Activated T-helper 2 cell treated with anti-CD3 and anti-CD28 coated beads, Interferon-gamma antibody, Interleukin-2, Interleukin-4, amounts not matched to agents 10 μg/mL and 5 μg/mL and 100 μg/mL, durations not matched to agents 14 hours and 24 hours and 36 hours (primary cell): ENCODE measurements at regions not wholly inside any gene's neighbourhood (a gene's known extent, or its start where the extent isn't known, plus 50 kb on each side); places are given as distances from the start of the nearest gene placed in this dataset.
"Not testable (repeated sequence)": the region's sequence is repeated elsewhere in the genome, so short reads cannot be mapped to it uniquely, and the experiment has no call there.

Experiments
- DNase-seq: peaks from one replicate; pipeline ENCODE4 v3.0.0; 2021; ENCODE audit warnings: low spot score
- H3K27ac Mint-ChIP-seq: one replicate; pipeline ENCODE4 v1.8.0; 2021; ENCODE audit warnings: mixed read lengths
- H3K27me3 Mint-ChIP-seq: one replicate; pipeline ENCODE4 v1.8.0; 2021; ENCODE audit warnings: low read depth, mixed read lengths
- H3K36me3 Mint-ChIP-seq: one replicate; pipeline ENCODE4 v1.8.0; 2021; ENCODE audit warnings: low read depth, mixed read lengths
- H3K4me1 Mint-ChIP-seq: one replicate; pipeline ENCODE4 v1.8.0; 2021; ENCODE audit warnings: low read depth, mixed read lengths
- H3K4me3 Mint-ChIP-seq: one replicate; pipeline ENCODE4 v1.8.0; 2021; ENCODE audit warnings: low read depth, mild to moderate bottlenecking, moderate library complexity, mixed read lengths
- H3K9me3 Mint-ChIP-seq: one replicate; pipeline ENCODE4 v1.8.0; 2021; ENCODE audit warnings: mixed read lengths
- intact Hi-C: fragments of 100-400 bp; cut with micrococcal nuclease; formaldehyde crosslinking; loops from one replicate; pipeline ENCODE4 v1.15.1; 2023

DNA sequence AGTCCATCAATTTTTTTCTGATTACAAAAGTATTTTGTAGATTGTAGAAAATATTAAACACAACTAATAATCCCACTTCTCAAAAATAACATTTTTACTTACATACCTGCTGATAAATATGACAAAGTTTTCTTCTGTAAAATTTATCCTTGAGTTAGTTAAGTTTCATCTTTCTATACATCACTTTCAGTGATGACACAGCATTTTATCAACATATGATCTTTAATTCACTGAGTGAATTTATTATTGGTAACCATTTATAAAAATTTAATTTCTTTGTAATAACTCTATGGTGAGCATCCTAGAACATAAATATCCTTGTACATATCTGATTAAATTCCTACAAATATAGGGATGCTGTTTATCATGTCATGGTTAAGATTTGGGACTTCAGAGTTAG is 385.0 kb upstream of the SLC35B3 start:
- H3K27me3 Mint-ChIP-seq: no peaks in the 10 kb centered on the region
- no peak for DNase-seq
- H3K9me3 Mint-ChIP-seq: no peaks in the 10 kb centered on the region
- H3K27ac Mint-ChIP-seq: no peak overlapping the region
- no peaks in the 10 kb centered on the region for H3K36me3 Mint-ChIP-seq
- H3K4me3 Mint-ChIP-seq: no peak overlapping the region
- H3K4me1 Mint-ChIP-seq: no peaks in the 10 kb centered on the region
- intact Hi-C loops: no loop called here

DNA sequence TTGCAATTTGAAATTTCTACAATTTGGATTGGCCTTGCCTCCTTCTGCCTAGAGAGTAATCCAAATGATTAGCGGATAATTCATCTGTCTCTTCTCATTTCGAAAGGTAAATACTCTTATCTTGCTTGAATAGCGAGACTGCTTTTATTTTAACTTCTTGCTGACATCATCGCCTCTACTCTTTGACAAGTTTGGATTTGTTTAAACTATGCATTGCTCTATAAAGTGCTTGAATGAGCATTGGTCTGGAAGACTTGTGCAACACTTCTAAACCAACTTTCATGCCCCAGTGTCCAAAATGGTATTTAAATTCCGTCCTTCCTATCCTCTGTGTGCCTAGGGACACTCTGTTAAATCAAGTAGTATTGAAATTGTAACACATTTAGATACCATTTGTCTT is 384.1 kb upstream of the SLC35B3 start:
- no peak overlapping the region for H3K27ac Mint-ChIP-seq
- H3K36me3 Mint-ChIP-seq: no peaks in the 10 kb centered on the region
- no peaks in the 10 kb centered on the region for H3K9me3 Mint-ChIP-seq
- H3K4me3 Mint-ChIP-seq: no peak overlapping the region
- intact Hi-C loops: no loop called here
- no peaks in the 10 kb centered on the region for H3K27me3 Mint-ChIP-seq
- no peak for DNase-seq
- H3K4me1 Mint-ChIP-seq: no peaks in the 10 kb centered on the region

DNA sequence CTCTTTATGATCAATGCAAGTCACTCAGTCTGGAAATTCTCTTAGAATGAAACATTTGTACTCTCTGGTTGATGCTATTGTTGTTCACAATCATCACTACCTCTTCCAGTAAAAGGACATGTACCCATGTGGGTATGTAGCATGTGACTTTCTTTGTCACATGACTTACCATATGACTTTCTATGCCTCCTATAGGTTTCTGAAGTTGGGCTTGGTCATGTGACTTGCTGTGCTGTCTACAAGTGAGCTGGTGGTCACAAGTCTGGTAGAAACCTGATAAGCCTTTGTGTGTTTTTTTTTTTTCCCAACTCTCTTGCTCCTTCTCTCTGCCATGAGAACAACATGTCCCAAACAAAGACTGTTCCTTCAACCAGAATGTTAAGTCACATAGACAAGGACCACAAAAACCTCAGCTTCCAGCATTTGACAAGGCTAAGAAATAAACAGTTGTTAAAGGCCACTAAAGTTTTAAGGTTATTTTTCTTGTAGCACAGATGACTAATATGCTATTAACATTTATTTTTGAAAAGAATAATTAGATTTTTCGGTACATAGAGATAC is 379.2 kb upstream of the SLC35B3 start:
- no peaks in the 10 kb centered on the region for H3K27me3 Mint-ChIP-seq
- H3K9me3 Mint-ChIP-seq: no peaks in the 10 kb centered on the region
- intact Hi-C loops: no loop called here
- H3K4me1 Mint-ChIP-seq: no peaks in the 10 kb centered on the region
- no peak overlapping the region for H3K4me3 Mint-ChIP-seq
- no peak overlapping the region for H3K27ac Mint-ChIP-seq
- no peaks in the 10 kb centered on the region for H3K36me3 Mint-ChIP-seq
- DNase-seq: no peak

DNA sequence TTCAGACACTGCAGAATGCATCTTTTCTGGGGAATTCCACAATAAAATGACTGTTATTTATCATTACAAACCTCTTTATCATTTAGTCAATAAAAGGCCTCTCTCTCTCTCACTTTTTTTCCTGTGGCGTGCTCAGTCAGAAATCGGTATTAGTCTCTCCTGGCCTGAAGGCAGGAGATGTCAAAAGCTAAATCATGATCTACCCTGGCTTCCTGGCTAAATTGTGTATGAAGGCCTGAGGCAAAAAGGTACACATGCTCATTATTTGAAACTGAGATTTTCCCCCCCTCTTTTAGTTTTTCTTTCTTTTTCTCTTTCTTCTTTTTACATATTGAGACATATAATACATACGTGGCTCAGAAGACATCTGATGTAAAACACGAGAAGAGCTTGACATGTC is 375.0 kb upstream of the SLC35B3 start:
- intact Hi-C loops: no loop called here
- DNase-seq: no peak
- Mint-ChIP-seq H3K9me3 (no peaks in the 10 kb centered on the region), H3K4me3 (no peak overlapping the region), H3K36me3 (no peaks in the 10 kb centered on the region), H3K27ac (no peak overlapping the region), H3K4me1 (no peaks in the 10 kb centered on the region), H3K27me3 (no peaks in the 10 kb centered on the region)

DNA sequence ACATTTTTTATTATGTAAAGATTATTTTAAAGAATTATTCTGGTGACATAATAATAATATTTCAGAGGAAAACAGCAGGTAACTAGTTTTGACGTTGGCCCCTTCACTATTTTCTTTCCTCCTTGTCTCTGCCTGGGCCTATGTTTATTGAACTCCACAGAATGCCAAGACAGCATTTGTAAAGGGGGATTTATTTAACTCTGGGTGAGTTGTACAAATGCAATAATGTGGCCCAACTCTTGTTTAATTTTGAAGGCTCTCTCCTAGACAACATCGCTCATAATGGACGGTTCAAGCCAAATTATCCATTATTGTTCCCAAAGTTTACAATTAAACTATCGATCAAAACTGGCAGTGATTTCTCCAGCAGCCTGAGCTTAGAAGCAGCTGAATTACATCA is 374.3 kb upstream of the SLC35B3 start:
- intact Hi-C loops: no loop called here
- H3K4me3 Mint-ChIP-seq: no peak overlapping the region
- no peaks in the 10 kb centered on the region for H3K36me3 Mint-ChIP-seq
- H3K9me3 Mint-ChIP-seq: no peaks in the 10 kb centered on the region
- H3K27ac Mint-ChIP-seq: no peak overlapping the region
- DNase-seq: no peak
- H3K4me1 Mint-ChIP-seq: no peaks in the 10 kb centered on the region
- no peaks in the 10 kb centered on the region for H3K27me3 Mint-ChIP-seq

DNA sequence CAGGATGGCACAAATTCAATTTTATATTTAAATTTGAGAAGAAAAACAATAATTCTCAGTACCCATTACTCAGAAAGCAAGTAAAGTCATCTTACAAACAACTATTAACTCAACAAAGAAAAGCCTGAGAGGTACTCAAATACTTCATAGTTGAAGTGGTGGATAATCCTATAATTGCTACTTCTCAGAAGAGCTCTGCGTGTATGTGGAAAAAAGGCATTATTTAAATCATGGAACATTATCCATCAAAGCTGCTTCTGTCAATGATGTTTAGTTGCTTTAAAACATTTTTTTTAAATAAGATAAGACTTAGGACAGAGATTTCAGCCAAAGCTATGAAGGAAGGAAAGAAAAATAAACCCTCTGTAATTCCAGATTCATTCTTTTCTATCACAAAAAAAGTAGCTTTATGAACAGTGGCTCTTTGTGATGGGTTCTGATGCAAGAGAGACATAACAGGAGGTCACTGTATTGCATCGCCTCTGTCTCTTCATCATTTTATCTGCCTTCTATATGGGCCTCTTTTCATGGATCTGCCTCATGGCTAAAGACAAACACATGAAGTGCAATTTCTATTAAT is 367.9 kb upstream of the SLC35B3 start:
- Mint-ChIP-seq H3K9me3 (no peaks in the 10 kb centered on the region), H3K4me3 (no peak overlapping the region), H3K4me1 (no peaks in the 10 kb centered on the region), H3K36me3 (no peaks in the 10 kb centered on the region), H3K27ac (no peak overlapping the region), H3K27me3 (no peaks in the 10 kb centered on the region)
- intact Hi-C loops: no loop called here
- DNase-seq: no peak

DNA sequence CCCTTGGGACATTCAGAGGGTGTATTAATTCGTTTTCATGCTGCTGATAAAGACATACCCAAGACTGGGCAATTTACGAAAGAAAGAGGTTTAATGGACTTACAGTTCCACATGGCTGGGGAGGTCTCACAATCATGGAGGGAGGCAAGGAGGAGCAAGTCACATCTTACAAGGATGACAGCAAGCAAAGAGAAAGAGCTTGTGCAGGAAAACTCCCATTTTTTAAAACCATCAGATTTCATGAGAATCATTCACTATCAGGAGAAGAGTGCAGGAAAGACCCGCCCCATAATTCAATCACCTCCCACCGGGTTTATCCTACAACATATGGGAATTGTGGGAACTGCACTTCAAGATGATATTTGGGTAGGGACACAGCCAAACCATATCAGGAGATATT is 367.1 kb upstream of the SLC35B3 start:
- H3K4me3 Mint-ChIP-seq, DNase-seq, H3K4me1 Mint-ChIP-seq, H3K27me3 Mint-ChIP-seq, H3K9me3 Mint-ChIP-seq, H3K36me3 Mint-ChIP-seq, H3K27ac Mint-ChIP-seq, intact Hi-C loops: not testable (repeated sequence)

DNA sequence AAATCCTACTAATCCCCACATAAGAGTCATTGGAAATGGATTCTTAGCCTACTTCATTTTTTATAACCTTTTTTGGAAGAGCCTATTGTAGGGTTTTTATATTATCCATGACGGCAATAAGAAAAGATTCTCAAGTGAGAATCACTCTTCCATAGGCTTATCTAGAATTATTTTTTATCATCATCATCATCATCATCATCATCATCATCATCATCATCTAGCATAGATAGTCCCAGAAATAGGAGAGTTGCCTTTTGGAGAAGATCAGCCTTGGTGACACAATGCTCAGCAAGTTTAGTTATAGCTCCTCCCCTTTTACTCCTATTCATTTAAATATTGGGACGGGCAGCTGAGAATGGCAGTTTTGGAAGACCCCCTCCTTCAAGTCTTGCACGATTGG is 359.1 kb upstream of the SLC35B3 start:
- intact Hi-C loops: no loop called here
- H3K9me3 Mint-ChIP-seq: no peaks in the 10 kb centered on the region
- DNase-seq: no peak
- no peaks in the 10 kb centered on the region for H3K4me1 Mint-ChIP-seq
- no peaks in the 10 kb centered on the region for H3K36me3 Mint-ChIP-seq
- H3K27me3 Mint-ChIP-seq: no peaks in the 10 kb centered on the region
- H3K4me3 Mint-ChIP-seq: no peak overlapping the region
- H3K27ac Mint-ChIP-seq: no peak overlapping the region

DNA sequence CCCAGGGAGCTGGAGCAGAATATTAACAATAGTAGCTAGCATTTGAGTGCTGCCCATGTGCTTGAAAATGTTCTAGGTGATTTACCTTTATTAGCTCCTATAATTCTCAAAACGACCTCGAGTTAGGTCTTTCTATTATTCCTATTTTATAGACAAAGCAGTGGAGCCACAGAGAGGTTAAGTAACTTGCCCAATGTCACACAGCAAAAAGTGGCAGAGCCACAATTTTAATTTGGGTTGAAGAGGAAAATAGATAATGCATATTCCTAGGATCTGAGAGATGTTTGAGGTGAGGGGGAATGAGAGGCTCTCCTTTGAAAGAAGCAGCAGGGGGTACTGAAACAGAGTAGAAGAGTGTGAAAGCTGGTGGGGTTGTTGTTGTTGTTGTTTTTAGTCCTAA is 354.5 kb upstream of the SLC35B3 start:
- no peak overlapping the region for H3K27ac Mint-ChIP-seq
- intact Hi-C loops: no loop called here
- H3K9me3 Mint-ChIP-seq: no peaks in the 10 kb centered on the region
- no peak overlapping the region for H3K4me3 Mint-ChIP-seq
- no peaks in the 10 kb centered on the region for H3K27me3 Mint-ChIP-seq
- H3K36me3 Mint-ChIP-seq: no peaks in the 10 kb centered on the region
- DNase-seq: no peak
- no peaks in the 10 kb centered on the region for H3K4me1 Mint-ChIP-seq

DNA sequence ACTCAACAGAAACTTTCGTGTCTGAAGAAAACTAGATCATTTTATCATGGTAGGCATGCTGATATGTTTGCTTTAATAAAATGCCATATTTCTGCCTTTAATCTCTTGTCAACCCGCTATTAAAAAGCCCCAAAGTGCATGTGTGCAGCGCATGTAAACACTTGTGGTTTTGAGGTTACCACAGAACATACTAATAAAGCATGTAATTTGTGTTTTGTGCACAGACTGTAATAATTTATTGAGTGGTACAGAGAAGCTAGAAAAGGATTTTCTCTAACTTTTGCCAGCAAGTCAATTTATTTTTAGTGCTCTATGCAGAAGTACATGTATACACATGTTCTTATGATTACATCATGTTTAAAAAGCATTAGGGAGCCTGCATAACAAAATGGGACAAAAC is 349.9 kb upstream of the SLC35B3 start:
- Mint-ChIP-seq H3K4me3 (no peak overlapping the region), H3K27me3 (no peaks in the 10 kb centered on the region), H3K4me1 (no peaks in the 10 kb centered on the region), H3K36me3 (no peaks in the 10 kb centered on the region), H3K9me3 (no peaks in the 10 kb centered on the region), H3K27ac (no peak overlapping the region)
- no peak for DNase-seq
- intact Hi-C loops: no loop called here

DNA sequence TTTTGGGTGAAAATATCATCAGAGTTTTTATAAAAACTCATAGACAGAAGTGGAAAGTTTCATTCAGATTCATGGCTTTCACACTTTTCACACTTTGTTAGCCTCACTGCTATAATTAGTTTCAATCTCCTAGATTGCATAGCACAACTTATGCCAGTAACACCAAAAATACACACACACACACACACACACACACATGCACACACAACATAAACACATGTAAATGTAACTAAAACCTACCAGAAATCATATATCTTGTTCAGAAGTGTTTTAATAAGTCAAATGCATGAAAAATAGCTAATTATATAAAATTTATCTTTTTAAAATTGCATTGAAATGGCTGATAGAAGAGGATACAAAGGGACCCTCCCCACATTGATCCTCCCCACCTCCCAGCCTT is 347.8 kb upstream of the SLC35B3 start:
- H3K27ac Mint-ChIP-seq: no peak overlapping the region

DNA sequence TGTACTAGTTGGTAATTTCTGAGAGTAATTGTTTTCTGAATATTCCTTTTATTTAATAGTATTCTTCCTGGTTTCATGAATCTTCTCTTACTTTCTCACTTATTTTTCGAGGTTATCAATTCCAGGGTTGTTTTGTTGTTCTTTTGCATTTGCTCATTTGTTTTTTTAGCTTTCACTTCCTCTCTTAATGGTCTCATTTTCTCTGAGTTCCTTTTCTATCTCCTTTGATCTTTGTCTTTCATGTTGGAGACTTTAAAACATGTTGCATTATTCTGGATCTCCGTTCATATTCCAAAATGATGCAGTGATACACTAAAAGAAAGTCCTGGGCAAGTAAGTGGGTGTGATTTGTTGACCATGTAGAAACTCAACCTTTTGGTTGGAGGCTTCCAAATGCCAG is 345.3 kb upstream of the SLC35B3 start:
- Mint-ChIP-seq H3K4me3 (no peak overlapping the region), H3K4me1 (no peaks in the 10 kb centered on the region), H3K27me3 (no peaks in the 10 kb centered on the region), H3K36me3 (no peaks in the 10 kb centered on the region), H3K9me3 (peaks cover 6% of the 10 kb centered on the region), H3K27ac (no peak overlapping the region)
- no peak for DNase-seq
- intact Hi-C loops: no loop called here

More for the DNA sequence above, 347.8 kb upstream of the SLC35B3 start:
- no peaks in the 10 kb centered on the region for H3K36me3 Mint-ChIP-seq
- intact Hi-C loops: no loop called here
- no peak overlapping the region for H3K4me3 Mint-ChIP-seq
- H3K27me3 Mint-ChIP-seq: no peaks in the 10 kb centered on the region
- no peaks in the 10 kb centered on the region for H3K4me1 Mint-ChIP-seq
- no peak for DNase-seq
- no peaks in the 10 kb centered on the region for H3K9me3 Mint-ChIP-seq

DNA sequence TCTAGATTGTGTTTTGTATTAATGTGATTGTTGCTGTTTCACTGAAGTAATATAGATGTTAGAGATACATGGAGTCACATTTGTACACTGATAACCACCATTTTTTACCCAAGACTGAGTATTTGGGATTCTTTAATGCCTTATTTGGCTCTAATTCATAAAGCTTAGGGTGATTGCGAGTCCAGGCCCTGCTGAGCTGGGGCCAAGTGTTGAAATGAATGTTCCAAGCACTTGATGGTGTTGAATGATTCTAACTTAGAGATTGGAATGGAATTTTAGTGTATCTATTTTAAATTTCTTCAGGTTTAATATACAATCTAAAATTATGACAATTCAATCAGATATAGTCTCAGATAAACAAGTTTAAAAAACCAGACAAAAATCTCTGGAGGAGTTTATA is 329.4 kb upstream of the SLC35B3 start:
- Mint-ChIP-seq H3K27ac (no peak overlapping the region), H3K4me1 (no peaks in the 10 kb centered on the region), H3K27me3 (no peaks in the 10 kb centered on the region), H3K9me3 (no peaks in the 10 kb centered on the region), H3K4me3 (no peak overlapping the region), H3K36me3 (no peaks in the 10 kb centered on the region)
- no peak for DNase-seq
- intact Hi-C loops: no loop called here

DNA sequence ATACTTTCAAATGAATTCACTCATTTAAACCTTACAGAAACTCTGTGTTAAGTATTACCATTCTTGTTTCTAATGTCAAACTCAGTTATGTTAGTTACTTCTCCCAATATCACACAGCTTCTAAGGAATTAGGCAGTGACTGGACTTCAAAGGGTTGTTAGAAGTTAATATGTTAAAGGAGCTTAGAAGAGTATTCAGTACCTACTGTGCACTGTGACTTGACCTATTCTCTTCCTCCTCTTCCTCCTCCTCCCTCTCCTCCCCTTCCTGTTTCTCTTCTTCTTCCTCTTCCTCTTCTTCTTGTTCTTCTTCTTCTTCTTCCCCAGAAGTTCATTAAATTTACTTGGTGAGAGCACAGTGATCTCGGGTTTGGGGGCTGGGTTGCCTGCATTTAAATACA is 325.6 kb upstream of the SLC35B3 start:
- intact Hi-C loops: no loop called here
- Mint-ChIP-seq H3K36me3 (no peaks in the 10 kb centered on the region), H3K27ac (no peak overlapping the region), H3K27me3 (no peaks in the 10 kb centered on the region), H3K4me3 (no peak overlapping the region), H3K9me3 (no peaks in the 10 kb centered on the region), H3K4me1 (no peaks in the 10 kb centered on the region)
- no peak for DNase-seq
